Mesendoderm (in vitro differentiated cells): ENCODE measurements at regions not wholly inside any gene's neighbourhood (a gene's known extent, or its start where the extent isn't known, plus 50 kb on each side); places are given as distances from the start of the nearest gene placed in this dataset.
"Not testable (repeated sequence)": the region's sequence is repeated elsewhere in the genome, so short reads cannot be mapped to it uniquely, and the experiment has no call there.

Experiments used
- DNase-seq: peaks from one replicate; pipeline ENCODE4 v3.0.0; 2013
- H2AK5ac ChIP-seq: 2 replicates; pipeline ENCODE4 v1.6.1; 2013; ENCODE audit warnings: low read length, inconsistent platforms
- H2BK120ac ChIP-seq: 2 replicates; pipeline ENCODE4 v1.6.1; 2013; ENCODE audit warnings: low read depth, mild to moderate bottlenecking, low read length, moderate library complexity, mixed read lengths
- H2BK15ac ChIP-seq: replicated peaks from 2 replicates; pipeline ENCODE4 v1.6.1; 2013; ENCODE audit warnings: low read depth, mild to moderate bottlenecking, moderate library complexity
- H2BK5ac ChIP-seq: 2 replicates; pipeline ENCODE4 v1.6.1; 2013; ENCODE audit warnings: low read length, inconsistent platforms
- H3K18ac ChIP-seq: 2 replicates; pipeline ENCODE4 v1.6.1; 2013; ENCODE audit warnings: mild to moderate bottlenecking, low read length, mixed read lengths
- H3K23ac ChIP-seq: one replicate; pipeline ENCODE4 v1.6.1; 2013; ENCODE audit warnings: low read length
- H3K27ac ChIP-seq: 2 replicates; pipeline ENCODE4 v1.5.1; 2013; ENCODE audit warnings: low read depth, mild to moderate bottlenecking, inconsistent platforms, low read length, moderate library complexity
- H3K27me3 ChIP-seq: 2 replicates; pipeline ENCODE4 v1.6.1; 2013; ENCODE audit warnings: low read length, control low read depth, mild to moderate bottlenecking, inconsistent platforms; ENCODE audit not compliant: insufficient read depth, poor library complexity
- H3K36me3 ChIP-seq: 2 replicates; pipeline ENCODE4 v1.6.1; 2013; ENCODE audit warnings: low read length, inconsistent platforms; ENCODE audit not compliant: control insufficient read depth, insufficient read depth
- H3K4ac ChIP-seq: one replicate; pipeline ENCODE4 v1.6.1; 2013; ENCODE audit warnings: low read depth, mild to moderate bottlenecking, low read length, moderate library complexity
- H3K4me1 ChIP-seq: 2 replicates; pipeline ENCODE4 v1.6.1; 2013; ENCODE audit warnings: low read depth, low read length, inconsistent platforms; ENCODE audit not compliant: control insufficient read depth
- H3K4me2 ChIP-seq: 2 replicates; pipeline ENCODE4 v1.6.1; 2013; ENCODE audit warnings: low read length
- H3K4me3 ChIP-seq: 2 replicates; pipeline ENCODE4 v1.5.1; 2013; ENCODE audit warnings: mild to moderate bottlenecking, low read length
- H3K56ac ChIP-seq: one replicate; pipeline ENCODE4 v1.6.1; 2013; ENCODE audit warnings: low read length
- H3K79me1 ChIP-seq: 2 replicates; pipeline ENCODE4 v1.6.1; 2013; ENCODE audit warnings: low read length, inconsistent platforms
- H3K79me2 ChIP-seq: 2 replicates; pipeline ENCODE4 v1.6.1; 2013; ENCODE audit warnings: mild to moderate bottlenecking, low read length; ENCODE audit not compliant: control insufficient read depth, insufficient read depth
- H3K9ac ChIP-seq: 2 replicates; pipeline ENCODE4 v1.6.1; 2013; ENCODE audit warnings: low read length, inconsistent platforms
- H4K5ac ChIP-seq: one replicate; pipeline ENCODE4 v1.6.1; 2013; ENCODE audit warnings: low read length
- H4K8ac ChIP-seq: one replicate; pipeline ENCODE4 v1.6.1; 2013; ENCODE audit warnings: low read depth, mild to moderate bottlenecking, control low read depth, low read length, moderate library complexity
- WGBS: extraction: QIAGEN DNeasy Blood & Tissue Kit; methylation state at CpG from one replicate; pipeline ENCODE4 v1.1.7; 2013; ENCODE audit warnings: low lambda C conversion rate, missing lambda C conversion rate; ENCODE audit not compliant: insufficient coverage; ENCODE audit errors: extremely low coverage; 5-methylcytosine and 5-hydroxymethylcytosine counted together

GRCh38 chr12:75694534-75695268, 183.3 kb upstream of the KRR1 start:
- no peak overlapping the region for H3K23ac ChIP-seq
- no peaks in the 10 kb centered on the region for H3K79me1 ChIP-seq
- no peak overlapping the region for H4K5ac ChIP-seq
- no peak overlapping the region for H4K8ac ChIP-seq
- no peak overlapping the region for H3K4me2 ChIP-seq
- no peak overlapping the region for H3K56ac ChIP-seq
- DNase-seq = no peak
- no CpG with 5 or more reads among the region's 1 CpG for WGBS
- no peaks in the 10 kb centered on the region for H3K36me3 ChIP-seq
- H3K79me2 ChIP-seq = no peaks in the 10 kb centered on the region
- H2AK5ac ChIP-seq = no peak overlapping the region
- no peak overlapping the region for H2BK15ac ChIP-seq
- H2BK5ac ChIP-seq = no peak overlapping the region
- no peak overlapping the region for H3K18ac ChIP-seq
- H3K27ac ChIP-seq = no peak overlapping the region
- H2BK120ac ChIP-seq = no peak overlapping the region
- H3K9ac ChIP-seq = no peak overlapping the region
- H3K4me1 ChIP-seq = no peaks in the 10 kb centered on the region
- H3K4ac ChIP-seq = no peak overlapping the region
- no peak overlapping the region for H3K4me3 ChIP-seq
- H3K27me3 ChIP-seq = no peaks in the 10 kb centered on the region

- WGBS = no CpG with 5 or more reads among the region's 2 CpGs
- Histone ChIP-seq H3K27ac (no peak overlapping the region), H2BK5ac (no peak overlapping the region), H3K4me1 (no peaks in the 10 kb centered on the region), H3K4me2 (no peak overlapping the region), H3K4ac (no peak overlapping the region), H4K5ac (no peak overlapping the region), H3K79me2 (no peaks in the 10 kb centered on the region), H3K18ac (no peak overlapping the region), H2BK120ac (no peak overlapping the region), H4K8ac (no peak overlapping the region), H3K56ac (no peak overlapping the region), H3K23ac (no peak overlapping the region), H2BK15ac (no peak overlapping the region), H3K36me3 (no peaks in the 10 kb centered on the region), H3K9ac (no peak overlapping the region), H3K79me1 (no peaks in the 10 kb centered on the region), H3K4me3 (no peak overlapping the region), H2AK5ac (no peak overlapping the region), H3K27me3 (no peaks in the 10 kb centered on the region)
- no peak for DNase-seq
These were observed 181.5 kb upstream of the KRR1 start for GRCh38 chr12:75692876-75693275.

GRCh38 chr12:75690296-75690955, 179.0 kb upstream of the KRR1 start:
- no peak overlapping the region for H2BK15ac ChIP-seq
- no peak overlapping the region for H4K5ac ChIP-seq
- no peak overlapping the region for H2BK120ac ChIP-seq
- H2AK5ac ChIP-seq = no peak overlapping the region
- no peak overlapping the region for H3K4ac ChIP-seq
- H3K18ac ChIP-seq = no peak overlapping the region
- no peak for DNase-seq
- no peak overlapping the region for H4K8ac ChIP-seq
- no peak overlapping the region for H3K4me3 ChIP-seq
- no peak overlapping the region for H3K23ac ChIP-seq
- no peaks in the 10 kb centered on the region for H3K4me1 ChIP-seq
- H3K56ac ChIP-seq = no peak overlapping the region
- no peak overlapping the region for H3K9ac ChIP-seq
- no peaks in the 10 kb centered on the region for H3K79me2 ChIP-seq
- no peaks in the 10 kb centered on the region for H3K36me3 ChIP-seq
- H3K27me3 ChIP-seq = no peaks in the 10 kb centered on the region
- H3K27ac ChIP-seq = no peak overlapping the region
- no peaks in the 10 kb centered on the region for H3K79me1 ChIP-seq
- H3K4me2 ChIP-seq = no peak overlapping the region
- H2BK5ac ChIP-seq = no peak overlapping the region
- no CpG with 5 or more reads among the region's 11 CpGs for WGBS

GRCh38 chr12:75686233-75686632, 174.8 kb upstream of the KRR1 start:
- H3K4me1 ChIP-seq, H2AK5ac ChIP-seq, H3K4me2 ChIP-seq, H3K79me2 ChIP-seq, DNase-seq, H3K36me3 ChIP-seq, H2BK15ac ChIP-seq, H3K18ac ChIP-seq, H3K23ac ChIP-seq, H3K4me3 ChIP-seq, H3K56ac ChIP-seq, H2BK5ac ChIP-seq, H4K8ac ChIP-seq, H3K4ac ChIP-seq, H3K79me1 ChIP-seq, H3K27ac ChIP-seq, H3K27me3 ChIP-seq, H4K5ac ChIP-seq, H2BK120ac ChIP-seq, H3K9ac ChIP-seq: not testable (repeated sequence)
- no CpG with 5 or more reads among the region's 1 CpG for WGBS

- no peak overlapping the region for H3K23ac ChIP-seq
- H3K4me2 ChIP-seq = no peak overlapping the region
- no peak overlapping the region for H3K18ac ChIP-seq
- H3K4me3 ChIP-seq = no peak overlapping the region
- no peaks in the 10 kb centered on the region for H3K4me1 ChIP-seq
- no CpG with 5 or more reads among the region's 2 CpGs for WGBS
- no peak overlapping the region for H3K4ac ChIP-seq
- no peak overlapping the region for H2BK15ac ChIP-seq
- H3K36me3 ChIP-seq = no peaks in the 10 kb centered on the region
- H3K56ac ChIP-seq = no peak overlapping the region
- no peak for DNase-seq
- no peak overlapping the region for H2AK5ac ChIP-seq
- no peak overlapping the region for H4K5ac ChIP-seq
- no peaks in the 10 kb centered on the region for H3K27me3 ChIP-seq
- no peak overlapping the region for H2BK120ac ChIP-seq
- H3K9ac ChIP-seq = no peak overlapping the region
- H3K79me1 ChIP-seq = no peaks in the 10 kb centered on the region
- H4K8ac ChIP-seq = no peak overlapping the region
- H3K79me2 ChIP-seq = no peaks in the 10 kb centered on the region
- no peak overlapping the region for H2BK5ac ChIP-seq
- no peak overlapping the region for H3K27ac ChIP-seq
These were observed 174.3 kb upstream of the KRR1 start for GRCh38 chr12:75685617-75686225.
